HepG2 (cell line): ENCODE measurements at regions not wholly inside any gene's neighbourhood (a gene's known extent, or its start where the extent isn't known, plus 50 kb on each side); places are given as distances from the start of the nearest gene placed in this dataset.

Experiments
- ATAC-seq: fragments of 200-7000 bp; cut with Tn5 transposase; 3 replicates; pipeline ENCODE4 v1.9.1; 2020; ENCODE audit warnings: mild to moderate bottlenecking, moderate library complexity
- BruUV-seq: library from RNA; stranded (reverse); fragments of 400-500 nt; replicated peaks from 2 replicates; lab custom pipeline; 2021; lab: Mats Ljungman, UMichigan
- CTCF ChIA-PET: fragments of 300-600 bp; formaldehyde crosslinking; extraction: SDS; loops from one replicate; lab custom pipeline; 2021; ENCODE audit warnings: low total read pairs, inconsistent platforms, low intra/inter-chr PET ratio; lab: Yijun Ruan, JAX
- POLR2A ChIA-PET: fragments of 350-600 bp; sonication (Branson Sonifier 250); formaldehyde crosslinking; loops from one replicate; lab custom pipeline; 2020; ENCODE audit warnings: antibody characterized with exemption, inconsistent platforms; lab: Yijun Ruan, JAX
- DNase-seq: peaks from one replicate; pipeline ENCODE4 v3.0.0-alpha.2; 2015; ENCODE audit warnings: low spot score
- FAIRE-seq: peaks from 3 replicates; lab custom pipeline; 2011; peaks lifted over from hg19 to GRCh38; lab: Jason Lieb, UNC
- H2AFZ ChIP-seq: one replicate; pipeline ENCODE4 v1.6.1; 2011; ENCODE audit warnings: low read length, inconsistent platforms
- H3K27ac ChIP-seq: fragments of 300-600 bp; 3 replicates; pipeline ENCODE4 v1.8.0; 2011; ENCODE audit warnings: mixed run types, mild to moderate bottlenecking, mixed read lengths, low read length, inconsistent platforms; ENCODE audit not compliant: insufficient read depth; ENCODE audit errors: extremely low read length
- H3K27me3 ChIP-seq, 2 experiments: fragments of 200-600 bp in 1 of 2; 2 replicates in 1 of 2; 3 replicates in 1 of 2; pipeline versions ENCODE4 v1.6.0 to v1.8.0; 2011; ENCODE audit warnings: low read length in 2 of 2, mild to moderate bottlenecking in 2 of 2, moderate library complexity in 2 of 2, inconsistent platforms in 1 of 2; ENCODE audit not compliant: insufficient read depth in 2 of 2, control insufficient read depth in 1 of 2
- H3K36me3 ChIP-seq, 2 experiments: fragments of 200-600 bp in 1 of 2; replicated peaks in 1 of 2; 2 replicates in 1 of 2; 3 replicates in 1 of 2; pipeline versions ENCODE4 v1.5.1 to v1.8.0; 2011; ENCODE audit warnings: low read length in 2 of 2, inconsistent platforms in 1 of 2; ENCODE audit not compliant: insufficient read depth in 2 of 2, control insufficient read depth in 1 of 2
- H3K4me1 ChIP-seq: 2 replicates; pipeline ENCODE4 v1.5.1; 2012; ENCODE audit warnings: low read length, inconsistent platforms; ENCODE audit not compliant: insufficient read depth
- H3K4me2 ChIP-seq: 2 replicates; pipeline ENCODE4 v1.6.0; 2011; ENCODE audit warnings: low read depth, low read length, inconsistent platforms
- H3K4me3 ChIP-seq, 3 experiments: fragments of 200-600 bp in 1 of 3; sonication (generic), shearing (Covaris generic) in 1 of 3; replicated peaks in 1 of 3; 2 replicates each; pipeline ENCODE4 v1.5.1; 2011 to 2016; ENCODE audit warnings: low read length in 3 of 3, inconsistent platforms in 2 of 3, low read depth in 2 of 3, mild to moderate bottlenecking in 2 of 3, control low read depth in 1 of 3, mixed read lengths in 1 of 3; ENCODE audit not compliant: insufficient read depth in 1 of 3
- H3K79me2 ChIP-seq: one replicate; pipeline ENCODE4 v1.6.1; 2011; ENCODE audit warnings: low read length, inconsistent platforms; ENCODE audit not compliant: insufficient read depth
- H3K9ac ChIP-seq: 2 replicates; pipeline ENCODE4 v1.6.0; 2011; ENCODE audit warnings: mild to moderate bottlenecking, low read depth, low read length, inconsistent platforms; ENCODE audit not compliant: insufficient read depth
- H3K9me3 ChIP-seq: 2 replicates; pipeline ENCODE4 v1.5.1; 2012; ENCODE audit warnings: mild to moderate bottlenecking, low read length
- H4K20me1 ChIP-seq: 2 replicates; pipeline ENCODE4 v1.6.0; 2011; ENCODE audit warnings: inconsistent platforms, mild to moderate bottlenecking, low read length, moderate library complexity; ENCODE audit not compliant: insufficient read depth
- PBX3 ChIP-seq: sonication (generic); formaldehyde crosslinking; IDR thresholded peaks from 2 replicates; pipeline ENCODE4 v1.8.1; 2023; ENCODE audit warnings: missing genetic modification reagents, inconsistent platforms, borderline replicate concordance
- RBM39 ChIP-seq: fragments of 200-400 bp; formaldehyde crosslinking; IDR thresholded peaks from one replicate; pipeline ENCODE4 v1.6.1; 2018; ENCODE audit warnings: antibody characterized with exemption, mild to moderate bottlenecking, low read depth, low read length; ENCODE audit not compliant: poor library complexity, severe bottlenecking
- SOX6 ChIP-seq, 2 experiments: fragments of 450-650 bp in 1 of 2; sonication (generic) in 1 of 2; formaldehyde crosslinking in 1 of 2; IDR thresholded peaks; 2 replicates each; pipeline versions ENCODE4 v1.4.0 to v1.6.1; 2017 to 2020; ENCODE audit warnings: antibody characterized with exemption in 1 of 2, mild to moderate bottlenecking in 1 of 2, missing genetic modification reagents in 1 of 2
- SPEN ChIP-seq: sonication (generic); formaldehyde crosslinking; IDR thresholded peaks from 2 replicates; pipeline ENCODE4 v1.5.1; 2020; ENCODE audit warnings: low read depth, mild to moderate bottlenecking, missing genetic modification reagents
- TEF ChIP-seq: sonication (generic); formaldehyde crosslinking; IDR thresholded peaks from 2 replicates; pipeline ENCODE4 v1.5.0; 2020; ENCODE audit warnings: missing genetic modification reagents
- ZC3H4 ChIP-seq: sonication (generic); formaldehyde crosslinking; IDR thresholded peaks from 2 replicates; pipeline ENCODE4 v1.4.0; 2020; ENCODE audit warnings: missing genetic modification reagents, borderline replicate concordance
- ZFP1 ChIP-seq: IDR thresholded peaks from 2 replicates; pipeline ENCODE4 v1.6.1; 2016
- ZNF33A ChIP-seq: sonication (generic); formaldehyde crosslinking; IDR thresholded peaks from 2 replicates; pipeline ENCODE4 v1.5.1; 2020; ENCODE audit warnings: missing genetic modification reagents, mild to moderate bottlenecking, moderate library complexity, borderline replicate concordance
- whole genome bisulfite sequencing: methylation state at CpG from one replicate; pipeline ENCODE4 v1.1.6; 2017; ENCODE audit warnings: low lambda C conversion rate; 5-methylcytosine and 5-hydroxymethylcytosine counted together
- in situ Hi-C: cut with HindIII; loops from 2 replicates; pipeline ENCODE4 v1.10.0; 2017; ENCODE audit warnings: low pct_unique_long_range_greater_than_20kb; ENCODE audit not compliant: extremely low pct_ligation_motif_present
- intact Hi-C: fragments of 100-400 bp; cut with micrococcal nuclease; formaldehyde crosslinking; loops from one replicate; pipeline ENCODE4 v1.10.0; 2022; ENCODE audit not compliant: unreplicated experiment
- TF ChIP-seq, protein P1 (sequence below): sonication (generic); formaldehyde crosslinking; IDR thresholded peaks from 2 replicates; pipeline ENCODE4 v1.5.0; 2020; ENCODE audit warnings: mild to moderate bottlenecking, missing genetic modification reagents

DNA sequence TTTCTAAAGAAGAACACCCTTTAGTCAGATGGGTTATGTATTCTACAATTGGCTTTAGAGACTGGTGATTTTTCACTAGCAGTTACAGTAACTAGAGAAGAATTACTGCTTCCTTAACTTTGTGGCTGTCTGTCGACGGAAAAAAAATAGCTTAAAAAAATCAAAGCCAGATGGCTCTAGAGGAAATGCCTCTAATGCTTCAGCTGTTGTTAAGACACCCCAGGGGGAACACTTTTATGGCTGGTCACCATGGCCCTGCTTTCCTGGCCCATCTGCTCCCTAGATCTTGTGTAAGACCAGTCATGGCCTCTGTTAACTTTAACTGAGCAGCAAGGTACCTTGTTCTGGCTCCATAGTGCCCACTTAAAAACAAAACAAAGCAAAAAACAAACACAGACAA is 198.6 kb upstream of the PLSCR5 start:
- H3K4me3 ChIP-seq = no peak overlapping the region
- in situ Hi-C loops = no loop called here
- FAIRE-seq = no peak
- no peaks in the 10 kb centered on the region for H4K20me1 ChIP-seq
- WGBS = 9% methylated on average over 2 of the region's 2 CpGs
- H3K36me3 ChIP-seq = no peaks in the 10 kb centered on the region
- H3K4me2 ChIP-seq = no peak overlapping the region
- H3K27me3 ChIP-seq = no peaks in the 10 kb centered on the region
- no peak for DNase-seq
- TF ChIP-seq ZFP1 (CRISPR knock-in tag) (no peak), ZNF33A (CRISPR knock-in tag) (no peak), TEF (CRISPR knock-in tag) (no peak), SPEN (no peak), PBX3 (CRISPR knock-in tag) (no peak), RBM39 (no peak), SOX6 (IDR thresholded peaks at IDR 0.05) (no peak), SOX6 (CRISPR knock-in tag; IDR thresholded peaks at IDR 0.05) (no peak), ZC3H4 (CRISPR knock-in tag) (no peak)
- TF ChIP-seq, protein P1, sequence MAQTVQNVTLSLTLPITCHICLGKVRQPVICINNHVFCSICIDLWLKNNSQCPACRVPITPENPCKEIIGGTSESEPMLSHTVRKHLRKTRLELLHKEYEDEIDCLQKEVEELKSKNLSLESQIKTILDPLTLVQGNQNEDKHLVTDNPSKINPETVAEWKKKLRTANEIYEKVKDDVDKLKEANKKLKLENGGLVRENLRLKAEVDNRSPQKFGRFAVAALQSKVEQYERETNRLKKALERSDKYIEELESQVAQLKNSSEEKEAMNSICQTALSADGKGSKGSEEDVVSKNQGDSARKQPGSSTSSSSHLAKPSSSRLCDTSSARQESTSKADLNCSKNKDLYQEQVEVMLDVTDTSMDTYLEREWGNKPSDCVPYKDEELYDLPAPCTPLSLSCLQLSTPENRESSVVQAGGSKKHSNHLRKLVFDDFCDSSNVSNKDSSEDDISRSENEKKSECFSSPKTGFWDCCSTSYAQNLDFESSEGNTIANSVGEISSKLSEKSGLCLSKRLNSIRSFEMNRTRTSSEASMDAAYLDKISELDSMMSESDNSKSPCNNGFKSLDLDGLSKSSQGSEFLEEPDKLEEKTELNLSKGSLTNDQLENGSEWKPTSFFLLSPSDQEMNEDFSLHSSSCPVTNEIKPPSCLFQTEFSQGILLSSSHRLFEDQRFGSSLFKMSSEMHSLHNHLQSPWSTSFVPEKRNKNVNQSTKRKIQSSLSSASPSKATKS = no peak
- no TSS peak for BruUV-seq
- H3K27ac ChIP-seq = no peak overlapping the region
- no peak overlapping the region for H2AFZ ChIP-seq
- H3K9me3 ChIP-seq = no peaks in the 10 kb centered on the region
- intact Hi-C loops = no loop called here
- ChIA-PET POLR2A (no interaction called here), CTCF (no interaction called here)
- no peaks in the 10 kb centered on the region for H3K4me1 ChIP-seq
- no peaks in the 10 kb centered on the region for H3K79me2 ChIP-seq
- H3K9ac ChIP-seq = no peak overlapping the region
- ATAC-seq = no peak
